Loucy (cell line): ENCODE measurements at regions not wholly inside any gene's neighbourhood (a gene's known extent, or its start where the extent isn't known, plus 50 kb on each side); places are given as distances from the start of the nearest gene placed in this dataset.
"Not testable (repeated sequence)": the region's sequence is repeated elsewhere in the genome, so short reads cannot be mapped to it uniquely, and the experiment has no call there.

Experiments used
- H2AFZ ChIP-seq: fragments of 200-600 bp; sonication (generic); 2 replicates; pipeline ENCODE4 v1.6.0; 2016; ENCODE audit warnings: antibody characterized with exemption, mild to moderate bottlenecking, low read length, moderate library complexity
- H3F3A ChIP-seq: fragments of 200-600 bp; 2 replicates; pipeline ENCODE4 v1.6.0; 2016; ENCODE audit warnings: antibody characterized with exemption, low read depth, mild to moderate bottlenecking
- H3K27me3 ChIP-seq: fragments of 200-600 bp; sonication (generic); 2 replicates; pipeline ENCODE4 v1.6.1; 2014; ENCODE audit warnings: low read length, mild to moderate bottlenecking; ENCODE audit not compliant: insufficient read depth, poor library complexity, severe bottlenecking
- H3K36me3 ChIP-seq: fragments of 200-600 bp; sonication (generic); 2 replicates; pipeline ENCODE4 v1.6.1; 2016; ENCODE audit warnings: low read length; ENCODE audit not compliant: insufficient read depth
- H3K4me1 ChIP-seq: fragments of 200-600 bp; sonication (generic); 2 replicates; pipeline ENCODE4 v1.5.1; 2014; ENCODE audit warnings: low read length, mild to moderate bottlenecking; ENCODE audit not compliant: insufficient read depth, poor library complexity, severe bottlenecking
- H3K4me2 ChIP-seq: fragments of 200-600 bp; sonication (generic); 2 replicates; pipeline ENCODE4 v1.6.0; 2014; ENCODE audit warnings: antibody characterized with exemption, low read length, low read depth, mild to moderate bottlenecking; ENCODE audit not compliant: poor library complexity, severe bottlenecking
- H3K4me3 ChIP-seq: fragments of 200-600 bp; sonication (generic); 2 replicates; pipeline ENCODE4 v1.5.1; 2014; ENCODE audit warnings: low read length, mild to moderate bottlenecking, mixed read lengths; ENCODE audit not compliant: poor library complexity, severe bottlenecking
- H3K79me2 ChIP-seq: fragments of 200-600 bp; sonication (generic); 2 replicates; pipeline ENCODE4 v1.6.1; 2014; ENCODE audit warnings: low read length; ENCODE audit not compliant: insufficient read depth
- H3K9ac ChIP-seq: fragments of 200-600 bp; sonication (generic); 2 replicates; pipeline ENCODE4 v1.6.0; 2014; ENCODE audit warnings: mild to moderate bottlenecking, low read depth, low read length, moderate library complexity; ENCODE audit not compliant: poor library complexity, severe bottlenecking
- H3K9me2 ChIP-seq: fragments of 200-600 bp; sonication (generic); replicated peaks from 2 replicates; pipeline ENCODE4 v1.6.1; 2016; ENCODE audit warnings: low read depth, low read length, mixed read lengths
- H3K9me3 ChIP-seq: fragments of 200-600 bp; sonication (generic); 2 replicates; pipeline ENCODE4 v1.6.1; 2014; ENCODE audit warnings: mild to moderate bottlenecking, antibody characterized with exemption, low read length, low read depth; ENCODE audit not compliant: insufficient read depth
- H4K20me1 ChIP-seq: fragments of 200-600 bp; sonication (generic); 2 replicates; pipeline ENCODE4 v1.6.0; 2014; ENCODE audit warnings: antibody characterized with exemption, low read length, mild to moderate bottlenecking; ENCODE audit not compliant: insufficient read depth, poor library complexity, severe bottlenecking
- TF ChIP-seq, protein P1 (sequence below): fragments of 200-600 bp; sonication (generic); conservative IDR thresholded peaks from 2 replicates; pipeline ENCODE4 v1.5.1; 2014; ENCODE audit warnings: mild to moderate bottlenecking, antibody characterized with exemption, low read length

DNA sequence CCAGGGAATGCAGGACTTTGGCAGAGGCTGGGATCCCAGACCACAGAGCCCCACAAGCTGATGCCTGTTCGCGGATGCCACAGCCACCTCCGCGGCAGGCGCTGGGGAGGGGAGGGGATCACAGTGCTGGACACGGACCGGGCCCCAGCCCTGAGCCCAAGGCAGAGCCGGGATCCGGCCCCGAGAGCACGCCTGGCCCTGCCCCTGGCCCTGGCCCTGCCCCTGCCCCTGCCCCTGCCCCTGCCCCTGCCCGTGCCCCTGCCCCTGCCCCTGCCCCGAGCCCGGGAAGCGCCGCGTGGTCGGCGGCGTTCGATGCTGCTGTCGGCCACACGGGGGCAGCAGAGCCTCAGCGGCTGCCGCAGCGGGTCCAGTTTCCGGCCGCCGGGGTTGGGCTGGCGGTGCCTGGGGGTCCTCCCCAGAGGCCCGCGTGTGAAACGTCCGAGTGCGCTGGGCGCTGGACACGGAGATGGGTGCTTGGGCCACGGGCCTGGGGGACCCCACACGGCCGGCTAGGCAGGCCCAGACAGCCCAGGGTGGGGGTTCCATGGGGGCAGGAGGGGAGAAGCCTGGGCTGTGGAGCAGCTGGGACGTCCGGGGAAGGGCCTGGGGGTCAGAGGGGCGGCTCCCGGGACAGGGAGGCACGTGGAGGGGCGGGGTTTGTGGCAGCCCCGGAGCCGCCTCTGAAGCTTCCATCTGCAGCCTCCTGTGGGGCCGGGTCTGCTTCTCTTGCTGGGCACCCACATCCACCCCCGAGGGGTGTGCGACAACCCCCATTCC, 153.8 kb downstream of the TMEM121 start:
- H3K4me1 ChIP-seq, H3K9ac ChIP-seq, H3K4me2 ChIP-seq, H3F3A ChIP-seq, H4K20me1 ChIP-seq, H3K36me3 ChIP-seq, H2AFZ ChIP-seq, H3K27me3 ChIP-seq, H3K79me2 ChIP-seq, H3K4me3 ChIP-seq, H3K9me2 ChIP-seq, H3K9me3 ChIP-seq: not testable (repeated sequence)

DNA sequence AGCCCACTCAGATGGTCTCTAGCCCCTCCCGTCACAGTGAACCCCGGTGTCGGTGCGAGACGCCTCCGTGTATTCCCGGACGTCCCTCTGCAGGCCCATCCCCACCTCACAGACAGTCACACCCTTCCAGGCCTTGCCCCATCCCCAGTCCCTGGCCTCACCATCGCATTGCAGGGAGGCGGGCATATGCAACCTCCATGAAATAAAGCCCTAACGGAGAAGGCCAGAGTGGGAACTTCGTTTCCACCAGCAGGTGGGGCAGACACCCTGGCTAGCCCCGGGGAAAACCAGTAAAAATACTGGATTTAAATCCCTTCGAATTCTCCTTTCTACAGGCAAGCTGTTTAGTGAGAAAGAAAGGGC, 154.3 kb downstream of the TMEM121 start:
- H3F3A ChIP-seq, H3K9me2 ChIP-seq: not testable (repeated sequence)

GRCh38 chr14:105681606-105682185, 155.3 kb downstream of the TMEM121 start:
- not testable (repeated sequence) for H3K9me2 ChIP-seq, H3K36me3 ChIP-seq, H3K9me3 ChIP-seq, H3K27me3 ChIP-seq, H3K9ac ChIP-seq, H4K20me1 ChIP-seq, H3K4me3 ChIP-seq, H3F3A ChIP-seq, H3K4me1 ChIP-seq, H3K4me2 ChIP-seq, H2AFZ ChIP-seq, H3K79me2 ChIP-seq
- TF ChIP-seq, protein P1, sequence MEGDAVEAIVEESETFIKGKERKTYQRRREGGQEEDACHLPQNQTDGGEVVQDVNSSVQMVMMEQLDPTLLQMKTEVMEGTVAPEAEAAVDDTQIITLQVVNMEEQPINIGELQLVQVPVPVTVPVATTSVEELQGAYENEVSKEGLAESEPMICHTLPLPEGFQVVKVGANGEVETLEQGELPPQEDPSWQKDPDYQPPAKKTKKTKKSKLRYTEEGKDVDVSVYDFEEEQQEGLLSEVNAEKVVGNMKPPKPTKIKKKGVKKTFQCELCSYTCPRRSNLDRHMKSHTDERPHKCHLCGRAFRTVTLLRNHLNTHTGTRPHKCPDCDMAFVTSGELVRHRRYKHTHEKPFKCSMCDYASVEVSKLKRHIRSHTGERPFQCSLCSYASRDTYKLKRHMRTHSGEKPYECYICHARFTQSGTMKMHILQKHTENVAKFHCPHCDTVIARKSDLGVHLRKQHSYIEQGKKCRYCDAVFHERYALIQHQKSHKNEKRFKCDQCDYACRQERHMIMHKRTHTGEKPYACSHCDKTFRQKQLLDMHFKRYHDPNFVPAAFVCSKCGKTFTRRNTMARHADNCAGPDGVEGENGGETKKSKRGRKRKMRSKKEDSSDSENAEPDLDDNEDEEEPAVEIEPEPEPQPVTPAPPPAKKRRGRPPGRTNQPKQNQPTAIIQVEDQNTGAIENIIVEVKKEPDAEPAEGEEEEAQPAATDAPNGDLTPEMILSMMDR = 0 out of 2 replicates have a peak, but pooled peaks have one; percentile 11

More for the DNA sequence above, 154.3 kb downstream of the TMEM121 start:
- not testable (repeated sequence) for H3K9me3 ChIP-seq, H3K4me1 ChIP-seq, H3K4me2 ChIP-seq, H3K4me3 ChIP-seq, H2AFZ ChIP-seq, H3K79me2 ChIP-seq, H4K20me1 ChIP-seq, H3K36me3 ChIP-seq, H3K9ac ChIP-seq, H3K27me3 ChIP-seq

DNA sequence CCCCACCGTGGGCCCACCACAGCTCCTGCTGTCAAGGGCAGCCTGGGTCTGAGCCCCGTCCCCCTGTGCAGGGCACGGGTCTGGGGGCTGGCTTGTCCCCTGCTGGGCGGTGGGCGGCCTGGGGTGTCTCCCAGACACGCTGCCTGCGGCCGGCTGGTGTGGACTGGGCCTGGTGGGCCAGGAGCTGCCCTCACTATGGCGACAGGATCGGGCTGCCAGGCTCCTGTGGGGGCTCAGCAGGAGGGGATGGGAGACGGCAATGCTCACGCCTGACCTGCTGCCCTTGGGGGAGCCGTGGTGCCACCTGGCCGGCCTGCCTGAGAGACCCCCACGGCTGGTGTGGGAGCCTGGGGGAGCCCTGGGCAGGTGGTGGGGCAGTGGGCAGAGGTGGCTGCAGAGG, 156.1 kb downstream of the TMEM121 start:
- not testable (repeated sequence) for H3K9me2 ChIP-seq, H3K4me3 ChIP-seq, H3F3A ChIP-seq, H2AFZ ChIP-seq, H3K4me1 ChIP-seq, H3K9ac ChIP-seq, H3K9me3 ChIP-seq, H3K27me3 ChIP-seq, H4K20me1 ChIP-seq, H3K36me3 ChIP-seq, H3K79me2 ChIP-seq, H3K4me2 ChIP-seq
